HG03460 (cell line): ENCODE measurements at regions not wholly inside any gene's neighbourhood (a gene's known extent, or its start where the extent isn't known, plus 50 kb on each side); places are given as distances from the start of the nearest gene placed in this dataset.

ENCODE experiments used
- ATAC-seq: cut with Tn5 transposase; IDR thresholded peaks from one replicate; pipeline ENCODE4 v1.9.1; 2021; ENCODE audit not compliant: unreplicated experiment

DNA sequence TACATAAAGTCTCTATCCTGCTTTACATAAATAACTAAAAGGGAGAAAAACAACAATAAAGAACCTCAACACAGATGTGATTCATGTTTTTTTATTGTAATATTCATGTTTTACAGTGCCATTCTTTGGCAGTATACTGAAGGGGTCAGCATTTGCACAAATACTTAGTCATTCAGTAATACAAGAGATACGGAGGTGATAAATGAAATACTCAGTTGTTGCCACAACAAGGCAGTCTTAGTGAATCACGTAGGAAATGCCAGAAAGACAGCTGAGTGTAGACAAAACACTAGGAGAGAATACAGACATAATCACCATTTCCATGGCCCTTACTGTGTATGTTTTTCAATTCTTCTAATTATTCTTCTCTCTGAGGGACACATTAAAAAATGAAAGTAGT lies 910.4 kb downstream of the METTL15 start:
- ATAC-seq = no peak

GRCh38 chr11:29017941-29018340 lies 909.8 kb downstream of the METTL15 start:
- no peak for ATAC-seq

GRCh38 chr11:29012507-29012906 lies 904.3 kb downstream of the METTL15 start:
- no peak for ATAC-seq

DNA sequence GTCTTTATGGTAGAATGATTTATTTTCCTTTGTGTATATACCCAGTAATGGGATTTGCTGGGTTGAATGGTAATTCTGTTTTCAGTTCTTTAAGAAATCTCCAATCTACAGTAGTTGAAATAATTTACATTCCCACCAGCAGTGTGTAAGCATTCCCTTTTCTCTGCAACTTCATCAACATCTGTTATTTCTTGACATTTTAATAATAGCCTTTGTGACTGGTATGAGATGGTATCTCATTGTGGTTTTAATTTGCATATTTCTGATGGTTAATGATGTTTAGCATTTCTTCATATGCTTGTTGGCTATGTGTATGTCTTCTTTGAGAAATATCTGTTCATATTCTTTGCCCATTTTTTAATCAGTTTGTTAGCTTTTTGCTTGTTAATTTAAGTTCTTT lies 901.2 kb downstream of the METTL15 start:
- no peak for ATAC-seq

DNA sequence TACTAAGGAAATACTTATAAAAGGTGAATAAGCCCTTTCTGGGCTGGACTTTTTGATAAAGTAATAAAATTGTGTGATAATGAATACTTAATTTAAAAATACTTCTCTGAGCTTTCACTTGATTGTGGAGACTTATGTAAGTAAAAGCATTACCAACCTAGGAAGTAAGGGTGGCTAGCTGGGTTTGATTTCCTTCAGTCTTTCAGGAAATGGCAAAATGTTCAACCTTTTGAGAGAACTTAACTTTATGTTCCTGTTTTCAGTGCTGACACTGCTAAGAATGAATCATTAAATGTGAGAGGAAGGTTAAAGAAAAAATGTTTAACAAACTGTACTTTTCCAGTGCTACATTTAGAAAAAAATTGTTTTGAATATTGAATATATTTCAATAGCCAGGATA lies 900.3 kb downstream of the METTL15 start:
- ATAC-seq = no peak

- no peak for ATAC-seq
Observed at GRCh38 chr11:29006668-29007067, 898.5 kb downstream of the METTL15 start.

GRCh38 chr11:29005401-29005980 lies 897.3 kb downstream of the METTL15 start:
- ATAC-seq = no peak

GRCh38 chr11:29002816-29003215 lies 894.6 kb downstream of the METTL15 start:
- no peak for ATAC-seq

- no peak for ATAC-seq
Observed at GRCh38 chr11:28999620-29000019, 891.4 kb downstream of the METTL15 start.

DNA sequence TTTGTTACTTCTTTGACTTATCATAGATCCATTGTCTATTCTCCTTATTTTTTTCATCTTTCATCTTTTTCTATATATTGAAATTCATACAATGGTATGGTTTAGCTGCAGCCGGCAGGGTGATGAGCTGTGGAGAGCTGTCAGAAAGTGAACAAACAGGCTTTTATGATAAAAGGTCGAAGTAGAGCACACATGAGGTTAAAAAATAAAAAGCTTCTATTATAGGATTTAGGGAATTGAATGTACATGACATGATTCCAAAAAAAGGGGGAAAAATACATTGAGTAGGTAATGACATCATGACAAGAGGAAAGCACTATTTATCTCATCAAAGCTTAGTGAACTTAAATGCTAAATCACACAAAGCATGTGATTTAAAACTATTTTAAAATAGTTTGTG lies 884.8 kb downstream of the METTL15 start:
- no peak for ATAC-seq

GRCh38 chr11:28984231-28984630 lies 876.0 kb downstream of the METTL15 start:
- no peak for ATAC-seq

DNA sequence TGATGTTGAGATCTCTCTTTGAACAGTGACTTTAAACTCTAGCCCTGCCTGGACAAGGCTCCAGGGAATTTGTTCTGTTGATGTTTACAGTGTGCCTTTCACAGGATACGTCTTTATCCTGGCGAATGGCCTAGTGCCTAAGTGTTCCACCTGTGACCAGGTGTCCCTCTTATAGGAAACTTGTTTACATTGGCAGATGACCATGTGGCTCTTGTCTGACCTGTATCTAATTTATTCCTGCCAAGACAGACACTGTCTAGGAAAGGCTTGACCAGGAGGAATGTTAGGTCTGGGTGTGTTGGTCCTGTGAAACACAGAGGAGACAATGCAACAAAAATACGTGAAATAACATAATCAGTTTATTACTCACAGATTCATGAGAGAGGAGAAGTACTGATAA lies 875.6 kb downstream of the METTL15 start:
- ATAC-seq = no peak

GRCh38 chr11:28981381-28981780 lies 873.2 kb downstream of the METTL15 start:
- no peak for ATAC-seq

DNA sequence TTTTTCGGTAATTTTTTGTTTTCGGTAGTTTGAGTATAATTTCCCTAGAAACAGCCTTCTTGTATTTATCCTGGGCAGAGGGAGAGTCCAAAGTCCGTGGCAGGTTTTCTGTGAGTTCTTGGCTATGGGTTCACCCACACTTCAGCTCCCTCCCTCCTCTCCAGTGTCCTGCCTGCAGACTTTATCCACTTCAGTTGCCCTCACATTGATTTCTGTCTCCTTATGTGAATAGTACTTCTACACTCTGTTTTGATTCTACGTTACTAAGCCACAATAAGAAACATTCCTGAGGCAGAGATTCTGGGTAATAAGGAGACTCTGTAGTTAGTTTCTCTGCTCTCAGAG lies 868.6 kb downstream of the METTL15 start:
- no peak for ATAC-seq

DNA sequence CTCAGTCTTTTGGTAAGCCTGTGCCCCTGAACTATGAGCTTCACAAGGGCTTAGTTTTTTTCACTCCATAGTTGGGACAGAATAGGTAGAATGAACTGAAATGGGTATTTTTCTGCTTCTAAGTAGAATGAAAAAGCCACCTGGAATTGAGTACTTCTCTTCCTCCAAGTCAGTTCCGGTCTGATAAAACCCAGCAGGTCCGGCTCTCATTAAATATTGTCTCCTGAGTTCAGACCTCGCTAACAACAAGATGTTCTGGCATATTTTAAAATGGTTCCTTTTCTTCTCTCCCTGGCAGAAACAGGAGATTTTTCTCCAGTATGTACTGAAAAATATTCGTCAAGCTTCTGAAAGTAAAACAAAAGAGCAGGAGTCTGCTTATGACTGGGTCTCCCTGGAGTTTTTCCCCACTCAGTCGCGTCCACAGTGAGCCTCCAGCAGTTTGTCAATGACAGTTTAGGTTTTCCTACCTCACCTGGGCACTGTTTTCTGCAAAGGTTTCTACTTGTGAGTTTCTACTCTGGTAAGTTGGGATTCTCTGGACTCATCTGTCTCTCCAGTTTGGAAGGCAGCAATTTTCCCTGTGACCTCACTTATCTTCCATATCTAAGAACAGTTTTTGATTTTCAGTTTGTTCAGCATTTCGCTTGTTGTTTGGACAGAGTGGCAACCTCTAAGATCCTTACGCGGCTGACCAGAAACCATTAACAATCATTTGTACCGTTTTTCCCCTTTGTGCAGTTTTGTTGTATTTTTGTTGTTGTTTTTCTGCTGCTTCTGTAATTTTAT lies 868.0 kb downstream of the METTL15 start:
- no peak for ATAC-seq

DNA sequence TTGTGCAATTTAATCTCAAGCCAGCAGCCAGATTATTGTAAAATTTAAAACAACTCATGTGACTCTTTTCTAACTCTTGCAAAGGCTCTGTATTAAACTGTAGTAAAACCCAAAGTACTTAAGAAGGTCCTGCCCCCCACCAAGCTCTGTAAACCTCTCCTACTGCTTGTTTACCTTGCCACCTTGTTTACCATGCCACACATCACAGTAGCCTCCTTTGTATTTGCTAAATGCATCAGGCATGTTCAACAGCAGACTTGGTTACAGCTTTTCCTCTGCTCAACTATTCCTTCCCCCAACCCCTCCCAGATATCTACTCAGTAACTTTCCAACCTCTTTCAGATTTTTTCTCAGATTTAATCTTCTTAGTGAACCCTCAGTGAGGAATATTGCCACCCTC lies 861.6 kb downstream of the METTL15 start:
- no peak for ATAC-seq

DNA sequence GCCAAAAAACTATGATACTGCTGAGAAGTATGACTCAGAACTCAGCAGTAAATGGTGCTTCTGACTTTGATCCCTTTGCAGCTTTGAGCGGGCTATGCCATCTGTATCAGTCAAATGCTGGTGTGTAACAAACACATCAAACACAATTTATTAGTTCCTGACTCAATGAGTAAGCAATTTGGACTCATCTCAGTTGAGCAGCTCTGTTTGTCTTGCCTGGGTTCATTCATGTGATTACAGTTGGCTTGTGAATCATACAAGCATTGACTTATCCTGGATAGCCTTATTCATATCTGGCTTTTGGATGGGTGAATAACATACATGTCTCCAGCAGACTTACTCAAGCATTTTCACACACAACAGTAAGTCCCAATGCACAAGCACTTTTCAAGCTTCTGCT lies 858.8 kb downstream of the METTL15 start:
- ATAC-seq = no peak

GRCh38 chr11:28965819-28966218 lies 857.6 kb downstream of the METTL15 start:
- ATAC-seq = no peak

DNA sequence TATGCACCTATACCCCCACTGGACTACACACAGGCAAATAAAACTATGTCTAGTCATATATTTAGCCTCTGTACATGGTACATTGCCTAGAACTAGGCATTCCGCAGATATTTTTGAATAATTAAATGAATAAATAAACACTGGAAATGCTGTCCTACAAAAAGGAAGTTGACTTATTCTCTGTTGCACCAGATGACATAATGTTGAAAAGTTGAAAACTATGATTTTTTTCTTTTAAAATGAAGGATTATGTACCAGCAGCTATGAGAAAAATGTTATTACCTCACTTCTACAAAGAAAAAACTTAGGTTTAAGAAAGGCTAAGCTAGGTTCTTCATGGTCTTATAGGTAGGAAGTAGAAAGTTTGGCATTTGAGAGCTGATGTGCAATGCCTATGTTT lies 856.6 kb downstream of the METTL15 start:
- ATAC-seq = no peak

- ATAC-seq = no peak
Observed at GRCh38 chr11:28963187-28963586, 855.0 kb downstream of the METTL15 start.

GRCh38 chr11:28962502-28962901 lies 854.3 kb downstream of the METTL15 start:
- ATAC-seq = no peak

- ATAC-seq = no peak
Observed at GRCh38 chr11:28961726-28962125, 853.5 kb downstream of the METTL15 start.

- no peak for ATAC-seq
Observed at GRCh38 chr11:28956446-28956845, 848.3 kb downstream of the METTL15 start.
